HepG2 (cell line): ENCODE measurements at regions not wholly inside any gene's neighbourhood (a gene's known extent, or its start where the extent isn't known, plus 50 kb on each side); places are given as distances from the start of the nearest gene placed in this dataset.

Experiments
- AHDC1 ChIP-seq: sonication (generic); formaldehyde crosslinking; IDR thresholded peaks from 2 replicates; pipeline ENCODE4 v1.5.1; 2020; ENCODE audit warnings: mild to moderate bottlenecking, missing genetic modification reagents, borderline replicate concordance
- ELK4 ChIP-seq: sonication (generic); formaldehyde crosslinking; IDR thresholded peaks from 2 replicates; pipeline ENCODE4 v1.9.0; 2021; ENCODE audit warnings: missing genetic modification reagents, borderline replicate concordance
- MTF1 ChIP-seq: sonication (generic); formaldehyde crosslinking; IDR thresholded peaks from 2 replicates; pipeline ENCODE4 v1.5.0; 2020; ENCODE audit warnings: missing genetic modification reagents
- NFAT5 ChIP-seq: sonication (generic); formaldehyde crosslinking; IDR thresholded peaks from 2 replicates; pipeline ENCODE4 v1.4.0; 2020; ENCODE audit warnings: missing genetic modification reagents
- TBX3 ChIP-seq: fragments of 450-650 bp; IDR thresholded peaks from 2 replicates; pipeline ENCODE4 v1.6.1; 2017; ENCODE audit warnings: antibody characterized with exemption, mild to moderate bottlenecking, inconsistent platforms, borderline replicate concordance
- U2AF2 ChIP-seq: fragments of 200-400 bp; formaldehyde crosslinking; IDR thresholded peaks from 2 replicates; pipeline ENCODE4 v1.6.1; 2017; ENCODE audit warnings: low read depth, mild to moderate bottlenecking, low read length
- ZBTB38 ChIP-seq: sonication (generic); formaldehyde crosslinking; IDR thresholded peaks from 2 replicates; pipeline ENCODE4 v1.5.1; 2020; ENCODE audit warnings: mild to moderate bottlenecking, missing genetic modification reagents
- ZNF547 ChIP-seq: sonication (generic); formaldehyde crosslinking; IDR thresholded peaks from 2 replicates; pipeline ENCODE4 v1.5.1; 2020; ENCODE audit warnings: mild to moderate bottlenecking, missing genetic modification reagents

- TF ChIP-seq AHDC1 (CRISPR knock-in tag) (no peak), ELK4 (CRISPR knock-in tag) (no peak), ZBTB38 (CRISPR knock-in tag) (no peak), MTF1 (CRISPR knock-in tag) (no peak), TBX3 (no peak), U2AF2 (no peak), NFAT5 (CRISPR knock-in tag) (no peak), ZNF547 (CRISPR knock-in tag) (no peak)
These were observed 257.7 kb upstream of the CHAC2 start (continued) for GRCh38 chr2:53509831-53510388.
